Stimulated activated CD4-positive, alpha-beta T cell treated with anti-CD3 and anti-CD28 coated beads, Interleukin-1b, Interleukin-23, amount 100 ng/mL, for 48 hours (primary cell): ENCODE measurements at regions not wholly inside any gene's neighbourhood (a gene's known extent, or its start where the extent isn't known, plus 50 kb on each side); places are given as distances from the start of the nearest gene placed in this dataset.

ENCODE experiments used
- DNase-seq: peaks from one replicate; pipeline ENCODE4 v3.0.0-alpha.2; 2020

- DNase-seq, result no peak
These were observed 176.1 kb downstream of the INSIG2 start for GRCh38 chr2:118264232-118264990.

- no peak for DNase-seq
These were observed 169.4 kb downstream of the INSIG2 start for GRCh38 chr2:118257696-118258095.

GRCh38 chr2:118255771-118256372, 167.6 kb downstream of the INSIG2 start:
- DNase-seq, result no peak

- no peak for DNase-seq
These were observed 167.0 kb downstream of the INSIG2 start for GRCh38 chr2:118255301-118255700.

- DNase-seq, result no peak
These were observed 165.8 kb downstream of the INSIG2 start for GRCh38 chr2:118254116-118254515.

GRCh38 chr2:118251427-118251826, 163.2 kb downstream of the INSIG2 start:
- DNase-seq, result no peak

- no peak for DNase-seq
These were observed 162.2 kb downstream of the INSIG2 start for GRCh38 chr2:118250463-118250862.

- DNase-seq, result no peak
These were observed 161.7 kb downstream of the INSIG2 start for GRCh38 chr2:118250001-118250400.

- no peak for DNase-seq
These were observed 161.3 kb downstream of the INSIG2 start for GRCh38 chr2:118249531-118249930.

- DNase-seq, result no peak
These were observed 158.5 kb downstream of the INSIG2 start for GRCh38 chr2:118246726-118247125.

- DNase-seq, result no peak
These were observed 157.8 kb downstream of the INSIG2 start for GRCh38 chr2:118246079-118246478.

GRCh38 chr2:118244686-118245085, 156.4 kb downstream of the INSIG2 start:
- DNase-seq, result no peak

GRCh38 chr2:118243031-118243430, 154.8 kb downstream of the INSIG2 start:
- no peak for DNase-seq

- no peak for DNase-seq
These were observed 153.9 kb downstream of the INSIG2 start for GRCh38 chr2:118242216-118242615.

- no peak for DNase-seq
These were observed 152.9 kb downstream of the INSIG2 start for GRCh38 chr2:118241128-118241527.

GRCh38 chr2:118240276-118240675, 152.0 kb downstream of the INSIG2 start:
- DNase-seq, result no peak

- no peak for DNase-seq
These were observed 151.0 kb downstream of the INSIG2 start for GRCh38 chr2:118239284-118239683.

- DNase-seq, result no peak
These were observed 149.2 kb downstream of the INSIG2 start for GRCh38 chr2:118237451-118237850.

- no peak for DNase-seq
These were observed 144.5 kb downstream of the INSIG2 start for GRCh38 chr2:118232796-118233195.

GRCh38 chr2:118232391-118232790, 144.1 kb downstream of the INSIG2 start:
- no peak for DNase-seq

GRCh38 chr2:118231759-118232158, 143.5 kb downstream of the INSIG2 start:
- DNase-seq, result no peak

GRCh38 chr2:118227698-118228508, 139.6 kb downstream of the INSIG2 start:
- DNase-seq, result no peak

- DNase-seq, result no peak
These were observed 137.4 kb downstream of the INSIG2 start for GRCh38 chr2:118225666-118226065.

- no peak for DNase-seq
These were observed 136.6 kb downstream of the INSIG2 start for GRCh38 chr2:118224895-118225311.
